ENCODE measurements at regions not wholly inside any gene's neighbourhood (a gene's known extent, or its start where the extent isn't known, plus 50 kb on each side); places are given as distances from the start of the nearest gene placed in this dataset.

GRCh38 chr3:181461381-181461780 lies 250.3 kb upstream of the SOX2 start:
- no peak for TF ChIP-seq CTCF (IDR thresholded peaks at IDR 0.05; ENCODE audit: low read depth, low read length, poor library complexity, severe bottlenecking)
- no peak for TF ChIP-seq EZH2phosphoT487 (IDR thresholded peaks at IDR 0.05; ENCODE audit: borderline replicate concordance, low read length)
